NCI-H2029 treated with DMSO at 0.1 percent for 48 hours (cell line): ENCODE measurements at regions not wholly inside any gene's neighbourhood (a gene's known extent, or its start where the extent isn't known, plus 50 kb on each side); places are given as distances from the start of the nearest gene placed in this dataset.
A peak's percentile ranks its signal among the peaks of the same experiment; 100 is the strongest.
"Not testable (repeated sequence)": the region's sequence is repeated elsewhere in the genome, so short reads cannot be mapped to it uniquely, and the experiment has no call there.

ENCODE experiments used
- DNase-seq: peaks from one replicate; lab custom pipeline; 2025; lab: John Stamatoyannopoulos, UW

DNA sequence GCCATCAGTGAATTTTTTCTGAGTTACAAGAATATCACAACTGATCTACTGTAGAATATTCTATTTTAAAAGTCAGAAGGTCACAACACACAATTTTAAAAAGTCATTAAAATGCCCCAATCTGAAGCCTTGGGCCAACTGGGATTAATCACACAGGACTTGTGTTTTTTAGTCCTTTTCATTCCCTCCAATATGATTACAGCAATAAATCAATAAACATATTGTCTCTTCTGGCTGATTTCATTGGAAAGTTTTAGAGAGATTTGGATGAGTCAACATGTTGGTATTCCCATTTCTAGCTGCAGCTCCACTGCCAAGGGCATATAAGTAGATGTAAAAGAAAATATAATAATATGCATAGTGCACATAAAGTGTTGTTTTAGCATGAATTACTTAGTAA lies 85.8 kb downstream of the NIBAN1 start:
- DNase-seq = no peak

DNA sequence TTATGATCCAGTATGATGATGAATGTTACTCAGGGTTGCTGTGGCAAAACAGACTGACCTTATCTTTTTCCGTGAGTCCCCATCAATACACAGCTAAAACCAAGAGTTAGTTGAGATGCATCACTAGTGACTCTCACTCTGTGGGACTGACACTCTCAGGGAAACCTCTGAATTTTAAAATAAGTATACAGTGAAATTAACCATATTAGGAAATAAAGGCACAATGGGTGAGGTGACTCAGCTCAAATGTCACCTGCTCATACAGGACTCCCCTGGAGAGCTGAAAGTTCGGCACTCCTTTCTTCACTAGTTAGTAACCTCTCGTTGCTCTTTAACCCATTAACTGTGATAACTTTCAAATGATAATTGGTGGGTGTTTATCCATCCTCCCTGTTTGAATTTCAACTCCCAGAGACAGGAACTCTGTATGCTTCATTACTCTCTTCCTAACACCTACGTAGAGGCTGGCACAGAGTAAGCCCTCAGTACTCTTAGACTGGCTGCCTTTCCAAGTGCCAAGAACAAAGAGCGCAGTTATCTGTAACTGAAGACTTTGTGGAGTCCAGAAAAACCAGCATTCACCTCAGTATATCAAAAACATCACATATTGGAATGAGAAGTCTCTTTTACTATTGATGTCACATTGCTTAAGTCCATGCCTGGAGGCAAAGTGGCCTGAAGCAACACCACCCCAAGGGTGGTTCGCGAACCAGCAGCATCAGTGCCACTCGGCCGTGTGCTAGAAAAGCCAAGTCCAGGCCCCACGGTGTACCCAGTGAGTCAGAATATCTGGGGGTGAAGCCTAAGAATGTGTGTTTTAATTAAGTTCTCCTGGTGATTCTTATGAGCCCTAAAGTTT lies 91.1 kb downstream of the NIBAN1 start:
- no peak for DNase-seq

DNA sequence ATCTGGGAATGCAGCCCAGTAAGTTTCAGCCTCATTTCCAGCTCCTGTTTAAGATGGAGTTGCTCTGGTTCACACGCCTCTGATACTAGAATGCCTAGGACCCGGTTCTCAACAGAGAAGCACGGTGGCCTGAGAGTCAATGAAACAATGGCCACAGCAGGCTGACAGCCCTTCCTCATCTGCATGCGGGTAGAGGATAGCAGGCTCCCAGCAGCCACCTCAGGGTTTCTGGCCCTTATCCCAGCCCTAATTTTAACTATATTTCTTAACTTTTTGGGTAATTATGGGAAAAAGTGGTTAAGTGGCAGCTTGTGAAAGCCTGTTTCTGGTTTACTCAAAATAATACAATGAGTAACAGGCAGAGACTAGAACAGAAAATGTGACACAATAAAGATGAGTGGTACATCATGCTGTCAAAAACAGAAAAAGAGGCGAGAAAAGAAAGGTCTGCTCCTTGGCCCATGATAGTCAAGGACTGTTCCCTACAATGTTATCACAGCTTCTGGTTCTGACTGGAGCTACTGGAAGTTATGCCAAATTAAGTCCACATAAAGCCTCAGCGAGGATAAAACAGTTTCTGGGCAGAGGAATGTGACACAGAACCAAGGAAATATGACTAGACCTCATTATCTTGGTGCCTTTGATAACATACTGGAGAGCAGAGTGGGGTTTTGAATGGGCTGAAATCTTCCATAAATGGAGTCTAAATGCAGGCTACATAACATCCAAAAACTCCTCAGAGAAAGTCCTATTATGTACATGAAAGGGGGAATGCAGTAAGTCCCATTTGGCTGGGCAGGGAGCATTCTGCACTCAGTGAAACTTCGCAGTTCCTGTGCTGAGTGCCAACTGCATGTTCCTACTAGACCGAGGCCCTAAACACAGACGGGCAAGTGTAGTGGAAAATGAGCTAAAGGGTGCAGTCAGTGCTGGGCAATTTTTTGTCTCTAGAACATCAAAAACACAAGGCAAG lies 92.1 kb downstream of the NIBAN1 start:
- no peak for DNase-seq

DNA sequence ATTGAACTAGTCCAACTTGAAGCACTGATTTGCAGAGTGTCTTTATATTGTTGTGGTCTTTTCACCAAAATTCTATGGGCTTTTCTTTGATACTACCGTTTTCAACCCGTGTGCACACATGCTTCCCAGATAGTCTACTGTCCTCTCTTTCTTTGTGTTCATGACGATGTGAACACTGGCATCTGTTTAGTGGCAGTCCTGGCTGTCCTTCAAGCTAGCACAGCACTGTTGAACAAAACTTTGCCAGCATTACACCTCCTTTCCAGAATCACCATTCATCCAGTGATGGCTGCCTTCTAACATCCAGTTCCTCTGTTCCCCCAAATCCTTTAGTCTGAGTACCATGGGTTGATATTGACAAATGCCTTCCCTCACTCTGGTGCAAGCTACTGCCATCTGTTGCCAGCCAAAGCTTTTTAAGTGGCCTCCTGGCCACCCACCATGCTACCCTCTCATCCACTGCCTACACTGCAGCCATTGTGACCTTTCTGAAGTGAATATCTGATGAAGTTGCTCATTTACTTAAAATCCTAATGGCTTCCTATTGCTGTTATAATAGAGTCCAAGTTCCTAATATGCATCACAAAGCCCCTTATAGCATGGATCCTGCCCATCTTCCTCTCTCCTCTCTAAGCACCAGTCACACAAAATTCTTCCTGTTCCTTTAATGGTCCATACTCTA lies 94.3 kb downstream of the NIBAN1 start:
- no peak for DNase-seq

DNA sequence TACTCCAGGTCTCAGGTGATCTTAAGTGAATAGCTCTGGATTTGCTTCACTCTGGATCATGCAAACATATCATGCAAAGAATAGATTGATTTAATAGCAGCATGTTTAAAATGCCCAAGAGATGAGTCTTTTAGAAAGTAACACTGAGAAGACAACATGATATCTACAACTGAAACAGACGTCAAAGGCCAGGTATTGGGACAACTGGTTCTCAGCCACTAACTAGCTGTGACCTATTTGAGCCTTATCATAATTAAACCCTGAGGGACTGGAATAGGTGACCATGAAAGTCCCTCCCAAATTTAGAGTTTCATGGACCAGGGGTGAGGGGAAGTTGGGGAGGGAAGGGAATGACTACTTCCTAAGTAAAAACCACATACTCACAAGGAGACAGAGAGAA lies 95.7 kb downstream of the NIBAN1 start:
- no peak for DNase-seq

DNA sequence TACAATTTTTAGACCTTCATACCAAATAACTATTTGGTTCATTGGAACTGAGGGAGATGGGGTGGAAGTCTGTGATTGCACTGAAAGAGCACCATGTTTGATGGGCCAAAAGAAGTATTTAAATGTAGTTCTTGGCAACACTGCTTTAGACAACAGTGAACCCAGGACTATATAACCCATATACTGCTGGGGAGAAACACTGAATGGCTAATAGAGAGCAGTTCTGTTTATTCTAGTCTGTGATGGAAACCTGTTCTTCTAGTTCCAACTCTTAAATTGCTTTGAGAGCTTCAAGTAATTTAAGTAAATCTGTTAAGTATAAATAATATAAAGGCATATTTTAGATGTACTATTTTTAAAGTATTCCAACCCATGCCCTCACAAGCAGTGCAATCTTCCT lies 96.3 kb downstream of the NIBAN1 start:
- DNase-seq = no peak

DNA sequence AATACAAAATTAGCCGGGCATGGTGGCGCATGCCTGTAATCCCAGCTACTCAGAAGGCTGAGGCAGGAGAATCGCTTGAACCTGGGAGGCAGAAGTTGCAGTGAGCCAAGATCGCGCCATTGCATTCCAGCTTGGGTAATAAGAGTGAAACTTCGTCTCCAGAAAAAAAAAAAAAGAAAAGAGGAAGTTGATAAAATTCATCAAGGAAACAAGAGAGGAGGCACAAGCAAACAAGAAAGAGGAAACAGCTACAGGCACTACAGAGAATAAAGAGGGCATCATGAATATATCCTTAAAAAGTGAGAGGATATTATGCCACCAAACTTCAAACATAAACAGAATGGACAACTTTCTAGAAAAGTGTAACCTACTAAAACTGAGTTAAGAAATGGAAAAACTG lies 98.3 kb downstream of the NIBAN1 start:
- DNase-seq = not testable (repeated sequence)

DNA sequence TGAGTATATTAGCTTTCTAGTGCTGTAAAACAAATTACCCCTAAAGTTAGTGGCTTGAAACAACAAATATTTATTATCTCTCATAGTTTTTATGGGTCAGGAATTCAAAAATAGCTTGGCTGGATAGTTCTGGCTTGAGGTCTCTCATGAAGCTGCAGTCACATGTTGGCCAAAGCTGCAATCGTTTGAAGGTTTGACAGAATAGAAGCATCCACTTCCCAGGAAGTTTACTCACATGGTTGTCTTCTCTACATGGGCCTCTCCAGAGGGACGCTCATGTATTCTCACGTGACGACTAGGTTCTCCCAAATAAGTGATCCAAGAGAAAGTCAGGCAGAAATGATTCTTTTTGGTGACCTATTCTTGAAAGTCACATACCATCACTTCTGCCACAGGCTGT lies 99.1 kb downstream of the NIBAN1 start:
- DNase-seq = no peak

DNA sequence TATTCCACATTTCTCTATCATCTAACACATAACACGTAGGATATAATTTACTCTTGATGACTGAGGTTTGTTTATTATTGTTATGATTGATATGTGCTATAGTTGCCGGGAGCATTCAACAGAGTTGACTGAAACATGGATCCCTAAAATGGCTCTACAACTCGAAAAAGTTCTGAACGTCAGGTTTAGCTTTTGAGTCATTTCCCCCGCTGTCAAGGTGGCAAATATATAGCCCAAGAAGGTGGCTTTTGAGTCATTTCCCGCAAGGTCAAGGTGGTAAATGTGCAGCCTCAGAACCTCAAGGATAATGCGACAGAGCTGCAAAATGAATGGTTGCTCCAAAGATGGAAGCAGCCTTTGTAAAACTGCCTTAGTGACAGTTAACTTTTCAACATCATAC lies 104.0 kb downstream of the NIBAN1 start:
- DNase-seq = no peak

DNA sequence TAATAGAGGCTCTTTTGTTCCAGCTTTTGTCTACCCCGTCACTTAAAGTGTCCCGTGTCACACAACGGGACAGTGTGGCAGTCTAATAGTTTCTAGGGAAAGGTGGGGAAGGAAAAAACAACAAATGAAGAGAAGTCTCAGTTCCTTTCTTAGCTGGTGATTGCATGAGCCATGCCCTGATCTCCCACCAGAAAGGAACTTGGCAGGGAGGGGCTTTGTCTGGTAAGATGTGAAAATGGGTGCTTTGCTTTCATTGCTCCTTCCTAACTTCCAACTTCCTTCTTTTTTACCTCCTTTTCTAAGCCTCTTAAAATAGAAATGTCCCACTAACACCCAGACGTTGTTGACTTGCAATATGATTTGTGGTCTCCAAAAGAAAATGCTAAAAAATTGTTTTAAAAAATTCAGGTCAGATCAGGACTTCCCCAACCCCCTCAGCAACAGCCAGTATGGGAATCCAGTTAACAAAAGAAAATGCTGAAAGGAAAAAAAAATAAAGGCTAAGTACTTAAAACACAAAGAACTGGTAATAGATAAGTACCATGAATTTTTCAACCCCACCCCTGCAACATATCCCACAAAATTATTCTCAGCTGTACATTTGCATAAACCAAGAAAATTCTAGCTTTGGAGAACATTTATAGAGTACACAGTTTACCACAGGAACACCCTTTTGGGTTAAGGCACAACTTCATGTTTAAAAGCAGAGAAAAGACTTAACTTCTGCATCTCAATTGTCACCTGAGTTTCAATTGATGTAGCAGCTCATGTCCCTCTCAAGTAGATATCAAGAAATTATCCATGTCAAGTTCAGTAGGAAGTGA lies 106.2 kb downstream of the NIBAN1 start:
- DNase-seq = no peak

DNA sequence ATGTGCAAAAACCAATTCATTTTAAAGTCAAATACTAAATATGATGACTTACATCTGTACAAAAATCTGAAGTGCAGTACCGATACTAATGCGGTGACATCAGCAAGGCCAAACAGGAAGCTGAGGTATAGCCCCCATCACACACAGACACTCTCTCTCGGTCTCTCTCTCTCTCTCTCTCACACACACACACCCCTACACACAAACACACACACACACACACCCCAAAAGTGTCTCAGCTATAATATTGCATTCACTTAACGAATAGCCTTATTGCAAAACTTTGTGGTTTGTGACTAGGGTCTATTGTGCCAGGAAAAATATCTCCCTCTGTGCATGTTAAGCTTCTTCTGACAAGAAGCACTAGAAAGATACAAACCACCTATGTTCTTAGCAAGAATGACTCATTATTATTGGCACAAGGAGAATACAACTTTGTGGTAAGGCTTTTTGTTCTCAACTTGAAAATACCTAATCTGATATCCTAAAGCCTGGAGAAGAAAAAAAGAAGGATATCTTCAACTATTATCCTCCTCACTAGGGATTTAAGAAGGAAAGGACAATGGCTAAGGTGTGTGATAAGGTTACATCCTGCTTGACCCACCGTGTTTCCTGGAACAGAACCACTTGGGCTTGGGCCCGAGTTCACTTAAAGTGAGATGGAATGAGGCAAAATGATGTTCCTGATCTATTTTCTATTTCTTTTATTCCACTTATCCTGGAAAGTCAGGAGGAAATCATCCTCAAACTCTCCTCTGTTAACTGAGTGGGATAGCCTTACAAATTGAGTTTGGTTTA lies 107.1 kb downstream of the NIBAN1 start:
- no peak for DNase-seq

DNA sequence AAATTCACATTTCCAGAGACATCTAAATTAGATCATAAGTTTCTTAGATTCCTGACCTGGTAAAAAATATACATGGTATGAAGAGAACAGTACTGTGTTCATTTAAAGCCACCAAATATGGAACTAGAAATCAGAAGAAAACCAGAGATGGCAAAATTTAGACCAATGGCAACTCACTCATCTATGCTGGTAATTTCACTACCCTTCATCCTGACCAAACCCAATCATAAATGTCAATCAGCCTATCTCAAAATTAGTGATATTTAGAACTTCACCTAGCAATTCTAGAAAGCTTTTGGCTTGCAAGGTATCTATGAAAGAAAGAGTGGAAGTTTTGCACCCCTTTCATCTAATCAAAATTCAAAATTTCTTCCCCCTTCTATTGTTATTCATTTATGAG lies 107.7 kb downstream of the NIBAN1 start:
- no peak for DNase-seq

DNA sequence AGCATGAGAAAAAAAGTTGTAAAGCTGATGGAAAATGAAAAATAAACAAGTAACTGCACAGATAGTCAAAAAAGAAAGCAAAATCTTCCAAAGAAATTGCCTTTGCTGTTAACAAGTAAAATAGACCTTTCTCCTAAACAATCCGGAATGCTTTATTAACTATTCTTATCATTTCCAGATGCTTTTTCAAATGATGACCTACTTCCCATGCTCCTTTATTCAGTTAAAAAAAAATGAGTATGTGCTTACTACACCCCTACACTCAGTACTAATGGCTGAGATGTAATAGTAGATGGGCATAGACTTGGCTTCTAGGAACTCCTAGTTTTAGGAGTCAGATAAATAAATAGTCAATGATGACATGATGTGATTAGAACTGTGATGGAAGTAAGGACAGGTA lies 108.5 kb downstream of the NIBAN1 start:
- no peak for DNase-seq

DNA sequence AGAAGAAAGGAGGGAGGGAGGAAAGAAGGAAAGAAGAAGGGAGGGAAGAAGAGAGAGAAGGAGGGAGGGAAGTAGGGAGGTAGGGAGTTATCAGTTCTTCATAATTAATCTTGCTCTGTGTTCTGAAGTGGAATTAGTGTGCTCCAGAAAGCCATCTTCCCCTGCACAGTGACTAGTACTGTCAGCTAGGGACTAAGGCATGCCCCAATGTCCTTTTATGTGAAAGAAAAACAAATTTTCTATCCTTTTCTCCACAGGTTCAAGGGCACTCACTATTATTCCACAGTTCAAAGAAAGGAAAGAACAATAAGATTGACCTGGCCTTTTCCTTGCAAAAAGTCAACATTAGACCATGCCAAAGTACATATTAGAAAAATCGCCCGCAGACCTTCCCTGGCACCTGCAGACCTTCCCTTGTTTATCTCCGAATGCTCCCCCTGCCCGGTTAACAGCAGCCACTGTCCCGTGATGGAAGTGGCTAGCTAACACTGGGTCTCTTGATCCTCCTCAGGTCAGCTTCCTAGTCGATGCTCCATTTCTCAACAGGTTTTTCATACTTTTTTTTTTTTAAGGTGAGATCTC lies 107.2 kb upstream of the EDEM3 start:
- peak; percentile 32 for DNase-seq

DNA sequence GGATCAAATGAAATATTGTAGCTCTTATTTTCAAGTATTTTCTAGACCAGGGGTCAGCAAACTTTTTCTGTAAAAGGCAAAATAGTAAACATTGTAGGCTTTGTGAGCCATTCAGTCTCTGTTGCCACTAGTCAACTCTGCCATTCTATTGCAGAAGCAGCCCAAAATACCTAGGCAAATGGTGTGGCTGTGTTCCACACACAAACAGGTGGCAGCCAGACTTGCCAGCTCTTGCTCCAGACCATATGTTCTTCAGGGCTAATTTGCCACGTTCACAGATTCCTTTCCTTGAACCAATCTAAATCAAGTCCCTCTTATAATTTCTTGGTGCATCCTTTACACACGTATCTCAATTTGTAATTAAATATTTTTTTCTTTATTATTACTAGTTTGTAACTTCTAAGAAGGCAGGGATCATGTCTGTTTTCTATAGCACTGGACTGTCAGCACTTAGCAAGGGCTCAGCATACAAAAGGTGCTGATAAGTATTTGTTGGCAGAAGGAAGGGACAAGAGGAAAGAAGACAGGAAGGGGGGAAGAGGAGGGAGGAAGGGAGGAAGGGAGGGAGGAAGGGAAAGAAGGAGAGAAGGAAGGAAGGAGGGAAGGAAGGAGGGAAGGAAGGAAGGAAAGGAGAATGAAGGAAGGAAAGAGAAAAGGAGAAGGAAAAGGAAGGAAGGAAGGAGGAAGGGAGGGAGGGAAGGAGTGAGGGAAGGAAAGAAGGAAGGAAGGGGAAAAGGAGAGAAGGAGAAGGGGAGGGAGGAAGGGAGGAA lies 106.5 kb upstream of the EDEM3 start:
- peak; percentile 45 for DNase-seq

DNA sequence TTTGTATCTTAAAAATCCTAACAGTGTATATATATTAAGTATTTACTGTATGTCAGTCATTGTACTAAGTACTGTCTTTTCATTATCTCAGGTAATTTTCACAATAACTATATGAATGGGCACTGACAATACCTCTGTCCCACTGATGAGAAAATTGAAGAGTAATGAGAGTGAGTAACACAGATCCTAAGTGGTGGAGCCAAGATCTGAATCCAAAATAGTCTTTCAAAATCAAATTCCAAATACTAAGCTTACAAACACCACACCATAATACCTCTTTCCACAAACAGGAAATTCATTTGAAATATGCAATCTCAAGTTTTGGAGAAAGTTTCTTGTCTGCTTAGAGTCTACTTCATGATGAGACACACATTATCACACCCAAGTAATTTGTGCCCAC lies 105.9 kb upstream of the EDEM3 start:
- DNase-seq = no peak

DNA sequence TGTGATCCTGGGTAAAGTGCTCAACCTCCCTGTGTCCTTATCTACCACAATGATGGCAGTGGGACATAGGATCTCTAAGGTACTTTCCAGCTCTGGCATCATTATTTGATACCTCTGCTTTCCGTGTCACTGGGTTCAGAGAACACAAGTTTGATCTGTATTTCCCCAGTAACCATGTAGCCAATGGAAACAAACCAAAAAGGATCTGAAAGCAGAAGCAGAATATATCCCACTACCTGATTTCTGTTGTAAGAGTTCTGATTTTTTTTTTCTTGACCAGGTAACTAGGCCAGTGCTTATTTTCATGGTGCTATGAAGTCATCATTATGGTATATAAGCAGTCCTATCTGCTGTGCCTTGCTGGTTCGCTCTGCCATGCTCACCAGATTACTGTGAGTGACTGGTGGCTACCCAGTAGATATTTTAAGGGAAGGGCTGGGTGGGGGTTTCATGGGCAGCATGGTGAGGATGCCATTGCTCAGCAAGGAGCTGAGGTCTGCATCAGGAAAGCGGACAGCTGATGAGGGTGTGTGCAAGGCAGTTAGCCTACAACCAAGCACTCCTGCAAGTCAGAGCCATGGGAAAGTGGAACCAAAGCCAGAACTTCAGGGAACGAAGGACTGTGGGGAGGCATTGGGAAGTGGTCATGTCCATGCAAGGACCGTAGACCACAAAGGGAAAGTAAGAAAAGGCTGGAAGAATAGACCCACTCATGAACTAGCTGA lies 104.9 kb upstream of the EDEM3 start:
- no peak for DNase-seq

DNA sequence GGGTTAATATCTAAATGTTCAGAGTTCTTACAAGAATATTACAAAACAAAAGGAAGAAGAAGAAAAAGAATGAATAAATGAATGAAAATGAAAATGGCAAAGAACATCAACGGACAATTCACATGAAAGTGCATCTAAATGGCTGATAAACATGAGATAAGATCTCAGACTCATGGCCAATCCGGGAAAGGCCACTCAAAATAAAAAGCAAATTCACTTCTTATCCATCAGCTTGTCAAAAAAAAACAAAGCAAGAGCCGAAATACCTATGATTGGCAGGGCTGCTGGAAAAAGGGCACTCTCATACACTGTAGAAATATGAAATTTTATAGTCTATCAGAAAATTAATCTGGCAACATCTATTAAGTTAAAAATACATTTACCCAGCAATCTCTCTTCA lies 103.6 kb upstream of the EDEM3 start:
- DNase-seq = no peak
